Astrocyte (in vitro differentiated cells and primary cell): ENCODE measurements at regions not wholly inside any gene's neighbourhood (a gene's known extent, or its start where the extent isn't known, plus 50 kb on each side); places are given as distances from the start of the nearest gene placed in this dataset.

ENCODE experiments used
- EZH2 ChIP-seq: IDR thresholded peaks from 2 replicates; pipeline ENCODE4 v1.6.1; 2012; ENCODE audit warnings: mild to moderate bottlenecking, low read length, inconsistent platforms; ENCODE audit not compliant: insufficient read depth
- TF ChIP-seq, protein P1 (sequence below): IDR thresholded peaks from 2 replicates; pipeline ENCODE4 v1.5.1; 2011; ENCODE audit warnings: low read depth, mild to moderate bottlenecking, inconsistent platforms, low read length, moderate library complexity; ENCODE audit not compliant: insufficient read depth

DNA sequence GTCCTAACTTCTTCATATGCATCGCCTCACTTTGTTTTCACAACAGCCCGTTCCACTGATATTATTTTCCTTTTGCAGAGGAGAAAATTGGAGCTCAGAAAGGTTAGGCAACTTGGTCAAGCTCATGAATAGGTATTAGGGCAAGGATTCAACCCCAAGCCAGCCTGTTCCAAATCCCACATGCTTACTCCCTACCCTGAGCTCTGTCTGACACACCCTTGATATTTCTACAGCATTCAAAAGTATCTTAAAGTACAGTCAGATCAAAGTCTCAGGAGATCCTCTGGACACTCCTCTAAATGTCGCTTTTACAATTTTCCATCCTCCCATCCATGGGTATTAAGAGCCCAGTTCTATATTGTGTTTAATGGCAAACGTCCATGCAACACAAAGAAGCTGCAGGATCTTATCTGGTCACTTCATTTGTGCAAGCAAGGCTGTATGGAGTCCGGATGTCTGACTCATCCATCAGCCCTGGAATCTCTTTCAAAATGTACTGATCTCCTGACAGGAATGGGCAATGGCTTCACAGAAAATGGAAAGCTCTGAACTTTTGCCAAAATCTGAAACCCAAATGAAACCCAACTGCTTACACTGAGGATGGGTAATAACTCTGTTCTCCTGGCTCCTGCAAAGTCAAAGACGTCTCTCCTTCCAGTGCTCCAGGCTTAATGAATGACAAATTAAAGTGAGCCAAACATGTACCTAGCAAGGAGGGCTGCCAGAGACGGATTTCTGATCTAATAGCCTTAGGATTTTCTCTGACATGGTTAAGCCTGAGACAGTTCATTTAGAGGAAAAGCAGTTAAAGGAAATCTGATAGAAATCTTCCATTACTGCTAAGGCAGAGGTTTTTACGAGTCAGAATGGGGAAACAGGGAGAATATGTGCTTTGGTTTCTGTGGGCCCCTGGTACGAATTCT, 230.9 kb upstream of the RORA start:
- TF ChIP-seq, protein P1, sequence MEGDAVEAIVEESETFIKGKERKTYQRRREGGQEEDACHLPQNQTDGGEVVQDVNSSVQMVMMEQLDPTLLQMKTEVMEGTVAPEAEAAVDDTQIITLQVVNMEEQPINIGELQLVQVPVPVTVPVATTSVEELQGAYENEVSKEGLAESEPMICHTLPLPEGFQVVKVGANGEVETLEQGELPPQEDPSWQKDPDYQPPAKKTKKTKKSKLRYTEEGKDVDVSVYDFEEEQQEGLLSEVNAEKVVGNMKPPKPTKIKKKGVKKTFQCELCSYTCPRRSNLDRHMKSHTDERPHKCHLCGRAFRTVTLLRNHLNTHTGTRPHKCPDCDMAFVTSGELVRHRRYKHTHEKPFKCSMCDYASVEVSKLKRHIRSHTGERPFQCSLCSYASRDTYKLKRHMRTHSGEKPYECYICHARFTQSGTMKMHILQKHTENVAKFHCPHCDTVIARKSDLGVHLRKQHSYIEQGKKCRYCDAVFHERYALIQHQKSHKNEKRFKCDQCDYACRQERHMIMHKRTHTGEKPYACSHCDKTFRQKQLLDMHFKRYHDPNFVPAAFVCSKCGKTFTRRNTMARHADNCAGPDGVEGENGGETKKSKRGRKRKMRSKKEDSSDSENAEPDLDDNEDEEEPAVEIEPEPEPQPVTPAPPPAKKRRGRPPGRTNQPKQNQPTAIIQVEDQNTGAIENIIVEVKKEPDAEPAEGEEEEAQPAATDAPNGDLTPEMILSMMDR: no peak
- no peak for TF ChIP-seq EZH2
